HCT116 (cell line): ENCODE measurements at regions not wholly inside any gene's neighbourhood (a gene's known extent, or its start where the extent isn't known, plus 50 kb on each side); places are given as distances from the start of the nearest gene placed in this dataset.

Source experiments
- ATAC-seq: fragments of 200-7000 bp; cut with Tn5 transposase; 2 replicates; pipeline ENCODE4 v1.9.1; 2020; ENCODE audit warnings: mild to moderate bottlenecking, moderate library complexity
- BruUV-seq: library from RNA; stranded (reverse); fragments of 400-500 nt; replicated peaks from 2 replicates; lab custom pipeline; 2021; lab: Mats Ljungman, UMichigan
- CTCF ChIA-PET: fragments of 300-600 bp; sonication (Branson Sonifier 250); formaldehyde crosslinking; loops from one replicate; lab custom pipeline; 2021; ENCODE audit warnings: antibody characterized with exemption; lab: Charles Lee
- POLR2A ChIA-PET: fragments of 300-600, 350-600 bp; sonication (Branson Sonifier 250); formaldehyde crosslinking; loops from one replicate; lab custom pipeline; 2021; ENCODE audit warnings: antibody characterized with exemption; lab: Charles Lee
- RAD21 ChIA-PET, 2 experiments: fragments of 300-600 bp; sonication (Branson Sonifier 250); formaldehyde crosslinking; loops; one replicate each; lab custom pipeline; 2023; ENCODE audit warnings: low total read pairs in 2 of 2; ENCODE audit not compliant: uncharacterized antibody in 2 of 2, unreplicated experiment in 2 of 2, low non-redundant PET in 1 of 2; lab: Charles Lee
- DNase-seq: peaks from one replicate; pipeline ENCODE4 v3.0.0-alpha.2; 2010; ENCODE audit warnings: low read depth, low spot score
- H2AFZ ChIP-seq: fragments of 200-600 bp; shearing (Covaris generic), sonication (generic); 2 replicates; pipeline ENCODE4 v1.6.1; 2017; ENCODE audit warnings: low read depth, mixed run types, mixed read lengths, antibody characterized with exemption, low read length; ENCODE audit not compliant: poor library complexity, severe bottlenecking
- H3K27ac ChIP-seq: 2 replicates; pipeline ENCODE4 v1.5.1; 2012; ENCODE audit warnings: low read depth, low read length
- H3K27me3 ChIP-seq: fragments of 200-600 bp; sonication (generic); 2 replicates; pipeline ENCODE4 v1.6.1; 2016; ENCODE audit warnings: mixed run types, low read length, mixed read lengths; ENCODE audit not compliant: insufficient read depth
- H3K36me3 ChIP-seq, 2 experiments: fragments of 200-500 bp in 1 of 2; fragments of 200-600 bp in 1 of 2; sonication (Bioruptor generic) in 1 of 2; sonication (generic) in 1 of 2; 2 replicates each; pipeline versions ENCODE4 v1.5.1 to v1.6.1; 2014 to 2016; ENCODE audit warnings: low read length in 2 of 2, inconsistent platforms in 1 of 2, mixed read lengths in 1 of 2, mixed run types in 1 of 2; ENCODE audit not compliant: insufficient read depth in 2 of 2, control insufficient read depth in 1 of 2
- H3K4me1 ChIP-seq, 2 experiments: fragments of 200-600 bp in 1 of 2; sonication (generic) in 1 of 2; 2 replicates each; pipeline versions ENCODE4 v1.5.1 to v1.6.1; 2012 to 2017; ENCODE audit warnings: low read length in 2 of 2, inconsistent platforms in 1 of 2, mild to moderate bottlenecking in 1 of 2, mixed read lengths in 1 of 2, mixed run types in 1 of 2, moderate library complexity in 1 of 2; ENCODE audit not compliant: insufficient read depth in 2 of 2, control insufficient read depth in 1 of 2
- H3K4me2 ChIP-seq: fragments of 200-600 bp; sonication (generic); 2 replicates; pipeline ENCODE4 v1.6.1; 2017; ENCODE audit warnings: mixed run types, low read length, mixed read lengths
- H3K4me3 ChIP-seq, 2 experiments: fragments of 200-600 bp in 1 of 2; sonication (generic) in 1 of 2; replicated peaks in 1 of 2; 2 replicates each; pipeline ENCODE4 v1.5.1; 2011 to 2016; ENCODE audit warnings: low read length in 2 of 2, control low read depth in 1 of 2, low read depth in 1 of 2, mild to moderate bottlenecking in 1 of 2, mixed read lengths in 1 of 2, mixed run types in 1 of 2
- H3K79me2 ChIP-seq: fragments of 200-600 bp; sonication (generic); 2 replicates; pipeline ENCODE4 v1.6.1; 2017; ENCODE audit warnings: mild to moderate bottlenecking, mixed run types, low read length, moderate library complexity, mixed read lengths; ENCODE audit not compliant: insufficient read depth
- H3K9ac ChIP-seq: fragments of 200-600 bp; sonication (generic); 2 replicates; pipeline ENCODE4 v1.6.1; 2016; ENCODE audit warnings: low read length, mixed read lengths
- H3K9me2 ChIP-seq: fragments of 200-600 bp; sonication (generic), shearing (Covaris generic); 2 replicates; pipeline ENCODE4 v1.6.1; 2017; ENCODE audit warnings: mixed run types, mild to moderate bottlenecking, moderate library complexity; ENCODE audit not compliant: insufficient read depth
- H3K9me3 ChIP-seq, 2 experiments: fragments of 200-500 bp in 1 of 2; fragments of 200-600 bp in 1 of 2; sonication (Bioruptor generic) in 1 of 2; sonication (generic) in 1 of 2; 2 replicates each; pipeline ENCODE4 v1.6.1; 2014 to 2017; ENCODE audit warnings: low read length in 2 of 2, mixed read lengths in 2 of 2, inconsistent platforms in 1 of 2, low read depth in 1 of 2, mild to moderate bottlenecking in 1 of 2, mixed run types in 1 of 2, moderate library complexity in 1 of 2; ENCODE audit not compliant: control insufficient read depth in 1 of 2, insufficient read depth in 1 of 2
- H4K20me1 ChIP-seq: fragments of 200-600 bp; sonication (generic), shearing (Covaris generic); 2 replicates; pipeline ENCODE4 v1.6.1; 2017; ENCODE audit warnings: mixed run types, mild to moderate bottlenecking, moderate library complexity; ENCODE audit not compliant: insufficient read depth
- CBX3 ChIP-seq: IDR thresholded peaks from 2 replicates; pipeline ENCODE4 v1.6.1; 2012; ENCODE audit warnings: low read depth
- EGR1 ChIP-seq: IDR thresholded peaks from 2 replicates; pipeline ENCODE4 v1.6.1; 2012; ENCODE audit warnings: low read depth
- EZH2 ChIP-seq: fragments of 200-600 bp; sonication (generic); IDR thresholded peaks from 2 replicates; pipeline ENCODE4 v1.6.1; 2017; ENCODE audit warnings: antibody characterized with exemption, mixed run types
- EZH2phosphoT487 ChIP-seq: fragments of 200-600 bp; IDR thresholded peaks from 2 replicates; pipeline ENCODE4 v1.6.1; 2018; ENCODE audit warnings: antibody characterized with exemption, borderline replicate concordance
- FOSL1 ChIP-seq: IDR thresholded peaks from 2 replicates; pipeline ENCODE4 v1.6.1; 2012; ENCODE audit warnings: low read depth
- POLR2AphosphoS5 ChIP-seq: IDR thresholded peaks from 2 replicates; pipeline ENCODE4 v1.6.1; 2011; ENCODE audit warnings: mild to moderate bottlenecking, low read depth, low read length, moderate library complexity
- SP1 ChIP-seq: IDR thresholded peaks from 2 replicates; pipeline ENCODE4 v1.6.1; 2012; ENCODE audit warnings: low read depth
- TCF7L2 ChIP-seq: IDR thresholded peaks from 2 replicates; pipeline ENCODE4 v1.7.0; 2011; ENCODE audit warnings: borderline replicate concordance, inconsistent platforms; ENCODE audit not compliant: insufficient read depth, insufficient read length; ENCODE audit errors: extremely low read depth
- YY1 ChIP-seq: IDR thresholded peaks from 2 replicates; pipeline ENCODE4 v1.6.1; 2011; ENCODE audit warnings: low read length, low read depth, moderate library complexity, mild to moderate bottlenecking; ENCODE audit not compliant: insufficient replicate concordance; ENCODE audit errors: extremely low read depth
- ZFX ChIP-seq: fragments of 450-650 bp; IDR thresholded peaks from 2 replicates; pipeline ENCODE4 v1.6.1; 2017
- intact Hi-C: fragments of 100-400 bp; cut with micrococcal nuclease; formaldehyde crosslinking; loops from 2 replicates; pipeline ENCODE4 v1.10.0; 2022
- TF ChIP-seq, protein P1 (sequence below), 3 experiments: fragments of 200-600 bp in 1 of 3; sonication (generic) in 1 of 3; IDR thresholded peaks in 2 of 3; conservative IDR thresholded peaks in 1 of 3; 2 replicates each; pipeline ENCODE4 v1.5.1; 2012 to 2017; ENCODE audit warnings: low read depth in 2 of 3, low read length in 2 of 3, antibody characterized with exemption in 1 of 3, borderline replicate concordance in 1 of 3, control low read depth in 1 of 3, mild to moderate bottlenecking in 1 of 3, mixed read lengths in 1 of 3, mixed run types in 1 of 3, moderate library complexity in 1 of 3; ENCODE audit not compliant: insufficient read depth in 1 of 3
- TF ChIP-seq, protein P2 (sequence below): IDR thresholded peaks from 2 replicates; pipeline ENCODE4 v1.6.1; 2011; ENCODE audit warnings: mild to moderate bottlenecking, low read length, moderate library complexity; ENCODE audit not compliant: insufficient replicate concordance; ENCODE audit errors: extremely low read depth

DNA sequence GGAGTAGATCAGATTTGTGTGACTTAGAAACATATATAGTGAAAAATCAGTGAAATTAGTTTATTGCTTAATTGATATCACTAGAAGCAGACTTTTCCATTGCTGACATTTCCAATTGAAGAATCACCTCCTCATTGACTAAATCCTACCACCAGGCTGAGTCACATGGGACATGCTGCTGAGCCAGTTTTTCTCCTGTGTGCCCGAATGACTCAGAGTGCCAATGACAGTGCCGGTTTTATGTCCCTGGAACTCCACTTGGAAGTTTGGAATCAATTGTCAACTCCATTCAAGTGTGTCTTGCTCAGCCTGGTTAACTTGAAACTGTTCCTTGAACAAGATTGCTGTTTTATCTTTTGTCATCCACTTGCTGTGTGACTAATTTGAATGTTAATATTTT, 316.1 kb upstream of the PRDM1 start (continued):
- TF ChIP-seq ZFX: no peak

DNA sequence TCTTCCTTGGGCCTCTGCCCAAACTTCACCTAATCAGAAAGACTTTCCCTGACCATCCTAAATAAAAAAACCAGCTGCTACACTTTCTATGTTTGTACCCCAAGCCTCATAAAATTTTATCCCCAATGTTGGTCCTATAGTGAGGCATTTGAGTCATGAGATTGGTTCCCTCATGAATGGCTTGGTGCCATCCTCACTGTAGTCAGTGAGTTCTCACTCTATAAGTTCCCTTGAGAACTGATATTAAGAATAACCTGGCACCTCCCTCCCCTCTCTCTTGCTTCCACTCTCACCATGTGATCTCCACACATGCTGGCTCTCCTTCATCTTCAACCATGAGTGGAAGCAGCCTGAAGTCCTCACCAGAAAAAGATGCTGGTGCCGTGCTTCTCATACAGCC, 316.9 kb upstream of the PRDM1 start:
- no peaks in the 10 kb centered on the region for H3K36me3 ChIP-seq
- peaks cover 10 to 24% of the 10 kb centered on the region in 2 experiments; a peak in 3 of 4 replicates for H3K4me1 ChIP-seq
- H4K20me1 ChIP-seq: no peaks in the 10 kb centered on the region
- TF ChIP-seq ZFX (no peak), CBX3 (no peak), TCF7L2 (no peak), EZH2 (no peak), POLR2AphosphoS5 (no peak), FOSL1 (no peak), EZH2phosphoT487 (no peak), SP1 (no peak), EGR1 (no peak), YY1 (no peak)
- TF ChIP-seq, protein P1, sequence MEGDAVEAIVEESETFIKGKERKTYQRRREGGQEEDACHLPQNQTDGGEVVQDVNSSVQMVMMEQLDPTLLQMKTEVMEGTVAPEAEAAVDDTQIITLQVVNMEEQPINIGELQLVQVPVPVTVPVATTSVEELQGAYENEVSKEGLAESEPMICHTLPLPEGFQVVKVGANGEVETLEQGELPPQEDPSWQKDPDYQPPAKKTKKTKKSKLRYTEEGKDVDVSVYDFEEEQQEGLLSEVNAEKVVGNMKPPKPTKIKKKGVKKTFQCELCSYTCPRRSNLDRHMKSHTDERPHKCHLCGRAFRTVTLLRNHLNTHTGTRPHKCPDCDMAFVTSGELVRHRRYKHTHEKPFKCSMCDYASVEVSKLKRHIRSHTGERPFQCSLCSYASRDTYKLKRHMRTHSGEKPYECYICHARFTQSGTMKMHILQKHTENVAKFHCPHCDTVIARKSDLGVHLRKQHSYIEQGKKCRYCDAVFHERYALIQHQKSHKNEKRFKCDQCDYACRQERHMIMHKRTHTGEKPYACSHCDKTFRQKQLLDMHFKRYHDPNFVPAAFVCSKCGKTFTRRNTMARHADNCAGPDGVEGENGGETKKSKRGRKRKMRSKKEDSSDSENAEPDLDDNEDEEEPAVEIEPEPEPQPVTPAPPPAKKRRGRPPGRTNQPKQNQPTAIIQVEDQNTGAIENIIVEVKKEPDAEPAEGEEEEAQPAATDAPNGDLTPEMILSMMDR (IDR thresholded peaks at IDR 0.05 in 2 of 3, conservative IDR thresholded peaks at IDR 0.05 in 1 of 3; ENCODE audit: borderline replicate concordance in 1 of 3, insufficient read depth in 1 of 3, low read depth in 2 of 3, low read length in 2 of 3): no peak
- TF ChIP-seq, protein P2, sequence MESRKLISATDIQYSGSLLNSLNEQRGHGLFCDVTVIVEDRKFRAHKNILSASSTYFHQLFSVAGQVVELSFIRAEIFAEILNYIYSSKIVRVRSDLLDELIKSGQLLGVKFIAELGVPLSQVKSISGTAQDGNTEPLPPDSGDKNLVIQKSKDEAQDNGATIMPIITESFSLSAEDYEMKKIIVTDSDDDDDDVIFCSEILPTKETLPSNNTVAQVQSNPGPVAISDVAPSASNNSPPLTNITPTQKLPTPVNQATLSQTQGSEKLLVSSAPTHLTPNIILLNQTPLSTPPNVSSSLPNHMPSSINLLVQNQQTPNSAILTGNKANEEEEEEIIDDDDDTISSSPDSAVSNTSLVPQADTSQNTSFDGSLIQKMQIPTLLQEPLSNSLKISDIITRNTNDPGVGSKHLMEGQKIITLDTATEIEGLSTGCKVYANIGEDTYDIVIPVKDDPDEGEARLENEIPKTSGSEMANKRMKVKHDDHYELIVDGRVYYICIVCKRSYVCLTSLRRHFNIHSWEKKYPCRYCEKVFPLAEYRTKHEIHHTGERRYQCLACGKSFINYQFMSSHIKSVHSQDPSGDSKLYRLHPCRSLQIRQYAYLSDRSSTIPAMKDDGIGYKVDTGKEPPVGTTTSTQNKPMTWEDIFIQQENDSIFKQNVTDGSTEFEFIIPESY: no peak
- H3K4me3 ChIP-seq: no peak overlapping the region
- no peaks in the 10 kb centered on the region for H3K9me2 ChIP-seq
- RAD21 ChIA-PET: no interaction called here
- ATAC-seq (no peak), DNase-seq (no peak)
- BruUV-seq: no TSS peak
- CTCF ChIA-PET: no interaction called here
- intact Hi-C loops: no loop called here
- H3K9me3 ChIP-seq: no peaks in the 10 kb centered on the region
- H2AFZ ChIP-seq: peak overlapping the region; percentile 64
- H3K27ac ChIP-seq: no peak overlapping the region
- H3K79me2 ChIP-seq: no peaks in the 10 kb centered on the region
- H3K27me3 ChIP-seq: no peaks in the 10 kb centered on the region
- peak overlapping the region; percentile 60; the same call in 1 of the 2 replicates for H3K4me2 ChIP-seq
- no peak overlapping the region for H3K9ac ChIP-seq
- POLR2A ChIA-PET: no interaction called here
